ENCODE measurements at regions not wholly inside any gene's neighbourhood (a gene's known extent, or its start where the extent isn't known, plus 50 kb on each side); places are given as distances from the start of the nearest gene placed in this dataset.

- peak; percentile 92 for DNase-seq (ENCODE audit: low read depth)
Observed at GRCh38 chr15:31554261-31554660, 227.6 kb downstream of the KLF13 start.

- DNase-seq (ENCODE audit: low read depth), result no peak
Observed at GRCh38 chr15:31555022-31555421, 228.4 kb downstream of the KLF13 start.

GRCh38 chr15:31556494-31557150 is 230.0 kb downstream of the KLF13 start:
- DNase-seq (ENCODE audit: low read depth), result no peak

GRCh38 chr15:31557899-31558298 is 231.3 kb downstream of the KLF13 start:
- DNase-seq (ENCODE audit: low read depth), result no peak

GRCh38 chr15:31558840-31559239 is 232.2 kb downstream of the KLF13 start:
- no peak for DNase-seq (ENCODE audit: low read depth)

GRCh38 chr15:31559786-31560185 is 233.2 kb downstream of the KLF13 start:
- DNase-seq (ENCODE audit: low read depth), result no peak

GRCh38 chr15:31560643-31561042 is 234.0 kb downstream of the KLF13 start:
- no peak for DNase-seq (ENCODE audit: low read depth)

GRCh38 chr15:31561156-31561555 is 234.5 kb downstream of the KLF13 start:
- no peak for DNase-seq (ENCODE audit: low read depth)

GRCh38 chr15:31563001-31563400 is 236.4 kb downstream of the KLF13 start:
- DNase-seq (ENCODE audit: low read depth), result no peak

- DNase-seq (ENCODE audit: low read depth), result no peak
Observed at GRCh38 chr15:31563421-31563820, 236.8 kb downstream of the KLF13 start.

GRCh38 chr15:31567861-31568260 is 241.2 kb downstream of the KLF13 start:
- DNase-seq (ENCODE audit: low read depth), result no peak

- DNase-seq (ENCODE audit: low read depth), result no peak
Observed at GRCh38 chr15:31569836-31570235, 243.2 kb downstream of the KLF13 start.

- no peak for DNase-seq (ENCODE audit: low read depth)
Observed at GRCh38 chr15:31570591-31570990, 244.0 kb downstream of the KLF13 start.

- DNase-seq (ENCODE audit: low read depth), result no peak
Observed at GRCh38 chr15:31571676-31572075, 245.0 kb downstream of the KLF13 start.

- no peak for DNase-seq (ENCODE audit: low read depth)
Observed at GRCh38 chr15:31573759-31574158, 247.1 kb downstream of the KLF13 start.

GRCh38 chr15:31574766-31575165 is 248.1 kb downstream of the KLF13 start:
- DNase-seq (ENCODE audit: low read depth), result no peak

- DNase-seq (ENCODE audit: low read depth), result no peak
Observed at GRCh38 chr15:31577108-31577507, 250.5 kb downstream of the KLF13 start.

- DNase-seq (ENCODE audit: low read depth), result no peak
Observed at GRCh38 chr15:31579282-31579681, 252.6 kb downstream of the KLF13 start.

- DNase-seq (ENCODE audit: low read depth), result no peak
Observed at GRCh38 chr15:31579976-31580375, 253.3 kb downstream of the KLF13 start.

GRCh38 chr15:31584195-31584594 is 257.6 kb downstream of the KLF13 start:
- no peak for DNase-seq (ENCODE audit: low read depth)

GRCh38 chr15:31585240-31585639 is 258.6 kb downstream of the KLF13 start:
- no peak for DNase-seq (ENCODE audit: low read depth)

- no peak for DNase-seq (ENCODE audit: low read depth)
Observed at GRCh38 chr15:31586841-31587240, 260.2 kb downstream of the KLF13 start.

- DNase-seq (ENCODE audit: low read depth), result no peak
Observed at GRCh38 chr15:31587583-31587982, 260.9 kb downstream of the KLF13 start.

GRCh38 chr15:31590609-31591008 is 264.0 kb downstream of the KLF13 start:
- DNase-seq (ENCODE audit: low read depth), result no peak

All from Daoy (cell line).